ENCODE measurements at regions not wholly inside any gene's neighbourhood (a gene's known extent, or its start where the extent isn't known, plus 50 kb on each side); places are given as distances from the start of the nearest gene placed in this dataset.

- TF ChIP-seq, protein P1, sequence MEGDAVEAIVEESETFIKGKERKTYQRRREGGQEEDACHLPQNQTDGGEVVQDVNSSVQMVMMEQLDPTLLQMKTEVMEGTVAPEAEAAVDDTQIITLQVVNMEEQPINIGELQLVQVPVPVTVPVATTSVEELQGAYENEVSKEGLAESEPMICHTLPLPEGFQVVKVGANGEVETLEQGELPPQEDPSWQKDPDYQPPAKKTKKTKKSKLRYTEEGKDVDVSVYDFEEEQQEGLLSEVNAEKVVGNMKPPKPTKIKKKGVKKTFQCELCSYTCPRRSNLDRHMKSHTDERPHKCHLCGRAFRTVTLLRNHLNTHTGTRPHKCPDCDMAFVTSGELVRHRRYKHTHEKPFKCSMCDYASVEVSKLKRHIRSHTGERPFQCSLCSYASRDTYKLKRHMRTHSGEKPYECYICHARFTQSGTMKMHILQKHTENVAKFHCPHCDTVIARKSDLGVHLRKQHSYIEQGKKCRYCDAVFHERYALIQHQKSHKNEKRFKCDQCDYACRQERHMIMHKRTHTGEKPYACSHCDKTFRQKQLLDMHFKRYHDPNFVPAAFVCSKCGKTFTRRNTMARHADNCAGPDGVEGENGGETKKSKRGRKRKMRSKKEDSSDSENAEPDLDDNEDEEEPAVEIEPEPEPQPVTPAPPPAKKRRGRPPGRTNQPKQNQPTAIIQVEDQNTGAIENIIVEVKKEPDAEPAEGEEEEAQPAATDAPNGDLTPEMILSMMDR (IDR thresholded peaks at IDR 0.05) = no peak
- TF ChIP-seq POLR2AphosphoS5 (IDR thresholded peaks at IDR 0.05) = no peak
Observed at GRCh38 chr5:57032151-57032551, 80.2 kb upstream of the MIER3 start.
